ENCODE measurements at regions not wholly inside any gene's neighbourhood (a gene's known extent, or its start where the extent isn't known, plus 50 kb on each side); places are given as distances from the start of the nearest gene placed in this dataset.
A peak's percentile ranks its signal among the peaks of the same experiment; 100 is the strongest.

DNA sequence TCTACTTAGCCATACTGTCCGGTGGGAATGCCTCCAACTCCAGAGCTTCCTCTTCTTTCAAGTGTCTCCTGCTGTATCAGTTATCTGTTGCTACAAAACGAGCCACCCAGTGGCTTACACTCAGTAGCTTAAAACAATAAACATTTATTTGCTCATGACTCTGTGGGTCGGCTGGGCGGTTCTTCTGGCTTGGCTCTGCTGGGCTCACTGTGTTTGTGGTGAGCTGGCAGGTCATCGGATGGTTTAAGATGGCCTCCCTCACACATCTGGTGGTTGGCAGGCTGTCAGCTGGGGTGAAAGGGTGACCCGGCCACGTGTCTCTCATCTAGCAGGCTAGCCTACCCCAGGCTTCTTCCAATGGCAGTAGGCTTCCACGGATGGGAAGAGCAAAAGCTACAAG is 122.4 kb upstream of the SLC1A4 start:
- TF ChIP-seq, protein P1, sequence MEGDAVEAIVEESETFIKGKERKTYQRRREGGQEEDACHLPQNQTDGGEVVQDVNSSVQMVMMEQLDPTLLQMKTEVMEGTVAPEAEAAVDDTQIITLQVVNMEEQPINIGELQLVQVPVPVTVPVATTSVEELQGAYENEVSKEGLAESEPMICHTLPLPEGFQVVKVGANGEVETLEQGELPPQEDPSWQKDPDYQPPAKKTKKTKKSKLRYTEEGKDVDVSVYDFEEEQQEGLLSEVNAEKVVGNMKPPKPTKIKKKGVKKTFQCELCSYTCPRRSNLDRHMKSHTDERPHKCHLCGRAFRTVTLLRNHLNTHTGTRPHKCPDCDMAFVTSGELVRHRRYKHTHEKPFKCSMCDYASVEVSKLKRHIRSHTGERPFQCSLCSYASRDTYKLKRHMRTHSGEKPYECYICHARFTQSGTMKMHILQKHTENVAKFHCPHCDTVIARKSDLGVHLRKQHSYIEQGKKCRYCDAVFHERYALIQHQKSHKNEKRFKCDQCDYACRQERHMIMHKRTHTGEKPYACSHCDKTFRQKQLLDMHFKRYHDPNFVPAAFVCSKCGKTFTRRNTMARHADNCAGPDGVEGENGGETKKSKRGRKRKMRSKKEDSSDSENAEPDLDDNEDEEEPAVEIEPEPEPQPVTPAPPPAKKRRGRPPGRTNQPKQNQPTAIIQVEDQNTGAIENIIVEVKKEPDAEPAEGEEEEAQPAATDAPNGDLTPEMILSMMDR (conservative IDR thresholded peaks at IDR 0.05; ENCODE audit: low read depth, low read length) = no peak
- no peak for TF ChIP-seq EZH2 (IDR thresholded peaks at IDR 0.05; ENCODE audit: low read length, unreplicated experiment)
- peak; percentile 67 for TF ChIP-seq EZH2phosphoT487 (IDR thresholded peaks at IDR 0.05; ENCODE audit: borderline replicate concordance, low read length)

All from PC-3 (cell line).